Endodermal cell (in vitro differentiated cells): ENCODE measurements at regions not wholly inside any gene's neighbourhood (a gene's known extent, or its start where the extent isn't known, plus 50 kb on each side); places are given as distances from the start of the nearest gene placed in this dataset.
A peak's percentile ranks its signal among the peaks of the same experiment; 100 is the strongest.

Experiments used
- DNase-seq: peaks from one replicate; pipeline ENCODE4 v3.0.0-alpha.2; 2017
- H3K27ac ChIP-seq: 2 replicates; pipeline ENCODE4 v1.5.1; 2013; ENCODE audit warnings: mild to moderate bottlenecking, low read depth, low read length, moderate library complexity
- H3K27me3 ChIP-seq: 2 replicates; pipeline ENCODE4 v1.6.1; 2013; ENCODE audit warnings: mild to moderate bottlenecking, low read length, moderate library complexity; ENCODE audit not compliant: insufficient read depth, control insufficient read depth, poor library complexity, severe bottlenecking
- H3K36me3 ChIP-seq: 2 replicates; pipeline ENCODE4 v1.7.0; 2013; ENCODE audit warnings: mild to moderate bottlenecking, low read length, moderate library complexity; ENCODE audit not compliant: control insufficient read depth, insufficient read depth
- H3K4me1 ChIP-seq: one replicate; pipeline ENCODE4 v1.7.0; 2013; ENCODE audit warnings: low read length; ENCODE audit not compliant: control insufficient read depth, insufficient read depth
- H3K4me3 ChIP-seq: 2 replicates; pipeline ENCODE4 v1.5.1; 2013; ENCODE audit warnings: mild to moderate bottlenecking, low read length, moderate library complexity
- H3K9ac ChIP-seq: 2 replicates; pipeline ENCODE4 v1.6.1; 2013; ENCODE audit warnings: mild to moderate bottlenecking, low read length, moderate library complexity; ENCODE audit not compliant: poor library complexity, severe bottlenecking; ENCODE audit errors: extremely low read depth
- H3K9me3 ChIP-seq: 2 replicates; pipeline ENCODE4 v1.6.1; 2013; ENCODE audit warnings: mild to moderate bottlenecking, low read length, moderate library complexity; ENCODE audit not compliant: control insufficient read depth
- H3K27ac Mint-ChIP-seq: 2 replicates; pipeline ENCODE4 v1.8.0; 2020; ENCODE audit warnings: mixed read lengths
- H3K27me3 Mint-ChIP-seq: 2 replicates; pipeline ENCODE4 v1.8.0; 2021; ENCODE audit warnings: mild to moderate bottlenecking, mixed read lengths; ENCODE audit not compliant: insufficient read depth
- H3K36me3 Mint-ChIP-seq: 2 replicates; pipeline ENCODE4 v1.8.0; 2020; ENCODE audit warnings: low read depth, mixed read lengths
- H3K4me1 Mint-ChIP-seq: 2 replicates; pipeline ENCODE4 v1.8.0; 2020; ENCODE audit warnings: mixed read lengths
- H3K4me3 Mint-ChIP-seq: 2 replicates; pipeline ENCODE4 v1.8.0; 2020; ENCODE audit warnings: mild to moderate bottlenecking, moderate library complexity, mixed read lengths
- H3K9me3 Mint-ChIP-seq: 2 replicates; pipeline ENCODE4 v1.8.0; 2020; ENCODE audit warnings: mild to moderate bottlenecking, mixed read lengths
- WGBS, 2 experiments: methylation state at CpG; one replicate each; pipeline versions ENCODE4 v1.1.5 to v1.1.7; 2013; ENCODE audit warnings: missing lambda C conversion rate in 2 of 2, mixed read lengths in 1 of 2; ENCODE audit not compliant: insufficient coverage in 1 of 2, insufficient read length in 1 of 2; 5-methylcytosine and 5-hydroxymethylcytosine counted together
- TF ChIP-seq, protein P1 (sequence below): fragments of 200-600 bp; sonication (generic); conservative IDR thresholded peaks from 2 replicates; pipeline ENCODE4 v1.5.0; 2021; ENCODE audit warnings: antibody characterized with exemption, mild to moderate bottlenecking

GRCh38 chr13:111955412-111956065 lies 111.4 kb upstream of the SOX1 start:
- Mint-ChIP-seq H3K4me3 (no peak overlapping the region), H3K9me3 (peaks cover 12% of the 10 kb centered on the region), H3K4me1 (peaks cover 18% of the 10 kb centered on the region), H3K27ac (no peak overlapping the region), H3K27me3 (peaks cover 5% of the 10 kb centered on the region), H3K36me3 (no peaks in the 10 kb centered on the region)
- Histone ChIP-seq H3K27ac (no peak overlapping the region), H3K4me3 (no peak overlapping the region), H3K9me3 (peaks cover 5% of the 10 kb centered on the region), H3K4me1 (no peaks in the 10 kb centered on the region), H3K9ac (no peak overlapping the region), H3K36me3 (no peaks in the 10 kb centered on the region), H3K27me3 (no peaks in the 10 kb centered on the region)
- WGBS, 2 experiments = 87 to 89% methylated on average over 24 to 27 of the region's 27 CpGs
- TF ChIP-seq, protein P1, sequence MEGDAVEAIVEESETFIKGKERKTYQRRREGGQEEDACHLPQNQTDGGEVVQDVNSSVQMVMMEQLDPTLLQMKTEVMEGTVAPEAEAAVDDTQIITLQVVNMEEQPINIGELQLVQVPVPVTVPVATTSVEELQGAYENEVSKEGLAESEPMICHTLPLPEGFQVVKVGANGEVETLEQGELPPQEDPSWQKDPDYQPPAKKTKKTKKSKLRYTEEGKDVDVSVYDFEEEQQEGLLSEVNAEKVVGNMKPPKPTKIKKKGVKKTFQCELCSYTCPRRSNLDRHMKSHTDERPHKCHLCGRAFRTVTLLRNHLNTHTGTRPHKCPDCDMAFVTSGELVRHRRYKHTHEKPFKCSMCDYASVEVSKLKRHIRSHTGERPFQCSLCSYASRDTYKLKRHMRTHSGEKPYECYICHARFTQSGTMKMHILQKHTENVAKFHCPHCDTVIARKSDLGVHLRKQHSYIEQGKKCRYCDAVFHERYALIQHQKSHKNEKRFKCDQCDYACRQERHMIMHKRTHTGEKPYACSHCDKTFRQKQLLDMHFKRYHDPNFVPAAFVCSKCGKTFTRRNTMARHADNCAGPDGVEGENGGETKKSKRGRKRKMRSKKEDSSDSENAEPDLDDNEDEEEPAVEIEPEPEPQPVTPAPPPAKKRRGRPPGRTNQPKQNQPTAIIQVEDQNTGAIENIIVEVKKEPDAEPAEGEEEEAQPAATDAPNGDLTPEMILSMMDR = no peak
- DNase-seq = peak; percentile 39

DNA sequence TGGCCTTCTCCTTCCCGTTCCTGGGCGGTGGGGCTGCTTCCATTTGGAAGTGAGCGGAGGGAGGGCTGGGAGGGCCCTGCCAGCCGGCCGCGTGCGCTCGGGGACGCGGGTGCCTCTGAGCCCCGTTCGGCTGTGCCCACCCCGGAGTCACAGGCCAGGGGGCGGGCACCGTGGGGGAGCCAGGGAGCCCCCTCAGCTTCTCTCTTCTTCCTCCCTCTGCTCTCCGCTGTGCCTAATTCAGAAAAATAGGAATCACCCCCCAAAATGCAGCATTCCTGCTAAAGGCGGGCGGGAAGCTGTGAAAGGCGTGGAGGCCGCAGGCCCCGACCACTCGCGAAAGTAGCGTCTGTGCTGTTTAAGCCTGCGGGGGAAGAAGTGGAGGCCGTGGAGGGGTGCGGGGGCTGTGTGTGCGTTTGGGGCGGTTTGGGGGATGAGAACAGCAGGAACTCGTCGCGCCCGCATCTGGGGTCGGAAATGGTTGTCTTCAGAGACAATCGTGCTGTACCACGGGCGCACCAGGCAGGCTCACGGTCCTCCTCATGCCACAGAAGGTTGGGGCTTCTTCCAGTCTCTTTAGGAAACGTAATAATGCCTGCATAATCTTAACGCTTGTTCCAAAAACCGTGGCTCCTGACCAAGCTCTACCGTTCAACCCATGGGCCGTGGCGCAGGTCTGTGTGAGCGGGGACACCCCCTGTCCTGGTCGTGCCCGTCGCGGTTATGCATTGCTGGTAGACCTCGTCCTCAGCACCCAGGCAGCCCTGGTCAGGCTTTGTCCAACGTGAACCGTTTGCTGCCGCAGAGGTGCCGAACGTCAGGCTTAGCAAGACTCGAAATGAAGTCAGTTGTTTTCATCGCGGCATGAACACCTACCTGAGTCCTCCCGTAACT lies 110.4 kb upstream of the SOX1 start:
- DNase-seq = peak; percentile 26
- no peak overlapping the region for H3K4me3 ChIP-seq
- H3K27ac ChIP-seq = no peak overlapping the region
- H3K9ac ChIP-seq = no peak overlapping the region
- H3K27me3 Mint-ChIP-seq = peaks cover 3% of the 10 kb centered on the region
- H3K36me3 Mint-ChIP-seq = no peaks in the 10 kb centered on the region
- no peaks in the 10 kb centered on the region for H3K9me3 ChIP-seq
- TF ChIP-seq, protein P1 = no peak
- no peak overlapping the region for H3K27ac Mint-ChIP-seq
- no peak overlapping the region for H3K4me3 Mint-ChIP-seq
- H3K4me1 Mint-ChIP-seq = peaks cover 18% of the 10 kb centered on the region
- H3K9me3 Mint-ChIP-seq = peaks cover 3% of the 10 kb centered on the region
- 94 to 95% methylated on average over 39 to 59 of the region's 59 CpGs for WGBS, 2 experiments
- H3K27me3 ChIP-seq = no peaks in the 10 kb centered on the region
- no peaks in the 10 kb centered on the region for H3K4me1 ChIP-seq
- no peaks in the 10 kb centered on the region for H3K36me3 ChIP-seq

DNA sequence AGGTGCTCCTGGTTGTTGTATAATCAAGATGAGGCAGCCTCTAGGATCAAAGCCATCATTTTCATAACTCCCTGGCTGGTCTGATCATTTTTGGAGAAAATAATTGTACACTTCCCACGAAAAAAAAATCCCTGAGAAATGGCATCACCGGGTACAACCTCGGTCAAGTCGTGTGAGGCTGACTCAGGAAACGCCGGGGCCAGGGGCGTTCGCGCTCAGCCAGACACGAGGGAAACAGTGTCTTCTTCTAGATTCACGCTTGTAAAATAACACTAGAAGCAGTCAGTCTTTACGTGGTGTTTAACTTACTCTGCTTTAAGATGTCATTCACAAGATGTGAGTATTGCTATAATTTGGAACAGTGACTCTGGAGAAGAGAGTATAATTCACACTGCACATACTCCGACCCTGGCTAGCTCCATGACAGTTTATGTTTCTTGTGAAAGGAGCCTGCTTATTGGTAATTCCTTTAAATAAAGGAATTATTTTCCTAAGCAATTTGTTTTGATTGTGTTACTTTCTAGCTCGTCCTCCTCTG lies 109.0 kb upstream of the SOX1 start:
- H3K9ac ChIP-seq = no peak overlapping the region
- TF ChIP-seq, protein P1 = no peak
- Mint-ChIP-seq H3K4me3 (no peak overlapping the region), H3K36me3 (no peaks in the 10 kb centered on the region), H3K9me3 (no peaks in the 10 kb centered on the region), H3K27me3 (peaks cover 3% of the 10 kb centered on the region), H3K4me1 (peaks cover 18% of the 10 kb centered on the region), H3K27ac (no peak overlapping the region)
- H3K4me3 ChIP-seq = no peak overlapping the region
- H3K4me1 ChIP-seq = no peaks in the 10 kb centered on the region
- H3K36me3 ChIP-seq = no peaks in the 10 kb centered on the region
- no peaks in the 10 kb centered on the region for H3K27me3 ChIP-seq
- 91 to 95% methylated on average over 13 to 14 of the region's 14 CpGs for WGBS, 2 experiments
- no peaks in the 10 kb centered on the region for H3K9me3 ChIP-seq
- DNase-seq = peak; percentile 6
- no peak overlapping the region for H3K27ac ChIP-seq
